ENCODE measurements at regions not wholly inside any gene's neighbourhood (a gene's known extent, or its start where the extent isn't known, plus 50 kb on each side); places are given as distances from the start of the nearest gene placed in this dataset.

- no peak overlapping the region for H3K4me3 ChIP-seq (ENCODE audit: low read depth, low read length)
- DNase-seq (ENCODE audit: low read depth) = no peak
- TF ChIP-seq, protein P1, sequence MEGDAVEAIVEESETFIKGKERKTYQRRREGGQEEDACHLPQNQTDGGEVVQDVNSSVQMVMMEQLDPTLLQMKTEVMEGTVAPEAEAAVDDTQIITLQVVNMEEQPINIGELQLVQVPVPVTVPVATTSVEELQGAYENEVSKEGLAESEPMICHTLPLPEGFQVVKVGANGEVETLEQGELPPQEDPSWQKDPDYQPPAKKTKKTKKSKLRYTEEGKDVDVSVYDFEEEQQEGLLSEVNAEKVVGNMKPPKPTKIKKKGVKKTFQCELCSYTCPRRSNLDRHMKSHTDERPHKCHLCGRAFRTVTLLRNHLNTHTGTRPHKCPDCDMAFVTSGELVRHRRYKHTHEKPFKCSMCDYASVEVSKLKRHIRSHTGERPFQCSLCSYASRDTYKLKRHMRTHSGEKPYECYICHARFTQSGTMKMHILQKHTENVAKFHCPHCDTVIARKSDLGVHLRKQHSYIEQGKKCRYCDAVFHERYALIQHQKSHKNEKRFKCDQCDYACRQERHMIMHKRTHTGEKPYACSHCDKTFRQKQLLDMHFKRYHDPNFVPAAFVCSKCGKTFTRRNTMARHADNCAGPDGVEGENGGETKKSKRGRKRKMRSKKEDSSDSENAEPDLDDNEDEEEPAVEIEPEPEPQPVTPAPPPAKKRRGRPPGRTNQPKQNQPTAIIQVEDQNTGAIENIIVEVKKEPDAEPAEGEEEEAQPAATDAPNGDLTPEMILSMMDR (IDR thresholded peaks at IDR 0.05; ENCODE audit: low read depth, low read length, missing control alignments) = no peak
- in situ Hi-C loops (cut with HindIII; ENCODE audit: low sequenced_read_pairs) = no loop called here
These were observed 522.4 kb downstream of the MATN1 start for GRCh38 chr1:30201015-30201414.

DNA sequence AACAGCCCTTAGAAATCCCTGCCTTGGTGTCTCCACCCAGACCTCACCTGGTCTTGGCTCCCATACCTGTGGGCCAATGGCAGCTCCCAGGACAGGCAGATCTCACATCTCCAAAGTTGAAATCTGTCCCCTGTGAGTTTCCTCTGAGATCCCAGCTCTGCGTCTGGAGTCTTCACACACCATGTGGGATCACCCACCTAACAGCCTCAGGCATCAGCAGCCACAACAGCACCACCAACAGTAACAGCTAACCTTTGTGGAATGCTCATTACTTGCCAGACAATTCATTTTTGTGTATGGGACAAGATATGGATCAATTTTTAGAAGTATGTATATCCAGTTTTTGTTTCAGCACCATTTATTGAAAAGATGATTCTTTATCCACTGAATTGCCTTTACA is 523.2 kb downstream of the MATN1 start:
- in situ Hi-C loops (cut with HindIII; ENCODE audit: low sequenced_read_pairs) = no loop called here
- no peak overlapping the region for H3K4me3 ChIP-seq (ENCODE audit: low read depth, low read length)
- TF ChIP-seq, protein P1 (IDR thresholded peaks at IDR 0.05; ENCODE audit: low read depth, low read length, missing control alignments) = no peak
- DNase-seq (ENCODE audit: low read depth) = no peak

DNA sequence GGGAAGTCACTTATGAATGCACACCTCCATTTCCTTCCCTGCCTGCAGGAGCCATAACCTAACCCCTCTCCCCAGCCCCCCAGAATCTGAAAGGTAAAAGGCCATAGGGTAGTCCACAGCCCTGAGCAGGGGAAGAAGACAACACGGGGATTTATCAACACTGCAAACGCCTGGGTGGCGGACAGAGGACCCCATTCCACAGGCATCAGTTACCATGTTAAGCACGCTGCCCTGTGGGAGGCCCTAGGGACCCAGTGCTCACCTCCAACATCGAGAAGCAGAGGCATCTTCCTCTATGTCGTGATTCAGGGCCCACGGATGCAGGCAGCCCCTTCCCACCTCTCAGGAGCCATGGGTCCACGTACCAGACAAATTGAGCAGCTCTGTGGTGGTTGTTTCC is 523.8 kb downstream of the MATN1 start:
- no peak for DNase-seq (ENCODE audit: low read depth)
- no peak overlapping the region for H3K4me3 ChIP-seq (ENCODE audit: low read depth, low read length)
- in situ Hi-C loops (cut with HindIII; ENCODE audit: low sequenced_read_pairs) = no loop called here
- TF ChIP-seq, protein P1 (IDR thresholded peaks at IDR 0.05; ENCODE audit: low read depth, low read length, missing control alignments) = no peak

GRCh38 chr1:30198795-30199403 is 524.5 kb downstream of the MATN1 start:
- DNase-seq (ENCODE audit: low read depth) = no peak
- no peak overlapping the region for H3K4me3 ChIP-seq (ENCODE audit: low read depth, low read length)
- TF ChIP-seq, protein P1 (IDR thresholded peaks at IDR 0.05; ENCODE audit: low read depth, low read length, missing control alignments) = no peak
- in situ Hi-C loops (cut with HindIII; ENCODE audit: low sequenced_read_pairs) = no loop called here

DNA sequence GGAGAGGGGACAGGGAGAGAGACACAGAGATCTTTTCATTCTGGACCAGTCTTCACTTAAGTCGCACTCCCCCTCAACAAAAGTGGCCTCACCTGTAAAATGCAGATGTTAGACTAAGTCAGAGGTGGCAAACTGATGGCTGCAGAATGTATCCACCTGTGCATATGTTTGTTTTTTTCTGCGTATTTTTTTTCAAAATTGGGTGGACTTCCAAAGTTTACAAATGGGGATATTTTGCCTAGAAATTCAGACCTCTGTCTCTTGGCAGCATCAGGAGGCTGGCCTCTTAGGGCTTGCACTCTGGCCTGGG is 525.0 kb downstream of the MATN1 start:
- in situ Hi-C loops (cut with HindIII; ENCODE audit: low sequenced_read_pairs) = no loop called here
- no peak overlapping the region for H3K4me3 ChIP-seq (ENCODE audit: low read depth, low read length)
- TF ChIP-seq, protein P1 (IDR thresholded peaks at IDR 0.05; ENCODE audit: low read depth, low read length, missing control alignments) = no peak
- DNase-seq (ENCODE audit: low read depth) = no peak

DNA sequence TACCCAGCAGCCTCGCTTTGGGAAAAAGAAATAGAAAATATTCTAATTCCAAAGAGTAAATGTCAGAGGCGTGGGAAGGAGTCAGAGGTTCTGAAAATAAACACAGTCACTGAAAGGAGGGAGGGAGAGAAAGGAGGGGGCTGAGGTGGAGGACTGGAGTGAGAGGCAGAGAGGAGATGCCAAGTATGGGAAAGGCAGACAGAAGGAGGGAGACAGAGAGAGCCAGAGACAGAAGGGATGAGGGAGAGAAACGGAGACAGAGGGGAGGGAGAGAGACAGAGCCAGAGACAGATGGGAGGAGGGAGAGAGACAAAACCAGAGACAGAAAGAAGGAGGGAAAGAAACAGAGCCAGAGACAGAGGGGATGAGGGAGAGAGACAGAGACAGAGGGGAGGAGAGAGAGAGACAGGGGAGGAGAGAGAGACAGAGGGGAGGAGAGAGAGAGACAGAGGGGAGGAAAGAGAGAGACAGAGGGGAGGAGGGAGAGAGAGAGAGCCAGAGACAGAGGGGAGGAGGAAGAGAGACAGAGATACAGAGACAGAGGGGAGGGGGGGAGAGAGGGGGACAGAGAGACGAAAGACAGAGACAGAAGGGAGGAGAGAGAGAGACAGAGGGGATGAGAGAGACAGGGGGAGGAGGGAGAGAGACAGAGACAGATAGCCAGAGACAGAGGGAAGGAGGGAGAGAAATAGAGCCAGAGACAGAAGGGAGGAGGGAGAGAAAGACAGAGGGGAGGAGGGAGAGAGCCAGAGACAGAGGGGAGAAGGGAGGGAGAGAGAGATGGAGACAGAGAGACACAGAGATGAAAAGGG is 525.5 kb downstream of the MATN1 start:
- in situ Hi-C loops (cut with HindIII; ENCODE audit: low sequenced_read_pairs) = no loop called here
- TF ChIP-seq, protein P1 (IDR thresholded peaks at IDR 0.05; ENCODE audit: low read depth, low read length, missing control alignments) = no peak
- no peak for DNase-seq (ENCODE audit: low read depth)
- no peak overlapping the region for H3K4me3 ChIP-seq (ENCODE audit: low read depth, low read length)
